Esophagus squamous epithelium (tissue), 4 donors: ENCODE measurements at regions not wholly inside any gene's neighbourhood (a gene's known extent, or its start where the extent isn't known, plus 50 kb on each side); places are given as distances from the start of the nearest gene placed in this dataset.
"Not testable (repeated sequence)": the region's sequence is repeated elsewhere in the genome, so short reads cannot be mapped to it uniquely, and the experiment has no call there.

Source experiments
- POLR2A ChIP-seq, 4 donors: fragments of 450-650 bp; IDR thresholded peaks; one replicate each; pipeline ENCODE4 v1.6.1; 2017; ENCODE audit warnings: antibody characterized with exemption in 4 of 4, mild to moderate bottlenecking in 4 of 4, moderate library complexity in 3 of 4
- TF ChIP-seq, protein P1 (sequence below), 6 experiments: fragments of 450-650 bp in 4 of 6; fragments of 200-600 bp in 2 of 6; sonication (generic) in 2 of 6; IDR thresholded peaks; one replicate each; pipeline ENCODE4 v1.5.1; 2016 to 2019; ENCODE audit warnings: antibody characterized with exemption in 6 of 6, mild to moderate bottlenecking in 4 of 6, moderate library complexity in 4 of 6

DNA sequence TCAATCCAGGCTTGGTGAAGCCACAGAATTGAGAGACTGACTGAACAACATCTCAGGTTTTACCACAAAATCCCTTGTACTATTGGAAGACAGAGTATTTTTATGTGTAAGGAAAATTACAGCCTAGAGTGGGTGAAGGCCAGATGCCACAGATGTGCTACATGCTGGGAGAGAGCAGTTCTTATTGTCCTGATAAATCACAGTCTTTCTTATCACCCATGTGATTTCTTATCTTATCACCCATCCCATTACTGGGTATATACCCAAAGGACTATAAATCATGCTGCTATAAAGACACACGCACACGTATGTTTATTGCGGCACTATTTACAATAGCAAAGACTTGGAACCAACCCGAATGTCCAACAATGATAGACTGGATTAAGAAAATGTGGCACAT, 1008.0 kb upstream of the DDX18 start:
- TF ChIP-seq, protein P1, sequence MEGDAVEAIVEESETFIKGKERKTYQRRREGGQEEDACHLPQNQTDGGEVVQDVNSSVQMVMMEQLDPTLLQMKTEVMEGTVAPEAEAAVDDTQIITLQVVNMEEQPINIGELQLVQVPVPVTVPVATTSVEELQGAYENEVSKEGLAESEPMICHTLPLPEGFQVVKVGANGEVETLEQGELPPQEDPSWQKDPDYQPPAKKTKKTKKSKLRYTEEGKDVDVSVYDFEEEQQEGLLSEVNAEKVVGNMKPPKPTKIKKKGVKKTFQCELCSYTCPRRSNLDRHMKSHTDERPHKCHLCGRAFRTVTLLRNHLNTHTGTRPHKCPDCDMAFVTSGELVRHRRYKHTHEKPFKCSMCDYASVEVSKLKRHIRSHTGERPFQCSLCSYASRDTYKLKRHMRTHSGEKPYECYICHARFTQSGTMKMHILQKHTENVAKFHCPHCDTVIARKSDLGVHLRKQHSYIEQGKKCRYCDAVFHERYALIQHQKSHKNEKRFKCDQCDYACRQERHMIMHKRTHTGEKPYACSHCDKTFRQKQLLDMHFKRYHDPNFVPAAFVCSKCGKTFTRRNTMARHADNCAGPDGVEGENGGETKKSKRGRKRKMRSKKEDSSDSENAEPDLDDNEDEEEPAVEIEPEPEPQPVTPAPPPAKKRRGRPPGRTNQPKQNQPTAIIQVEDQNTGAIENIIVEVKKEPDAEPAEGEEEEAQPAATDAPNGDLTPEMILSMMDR (IDR thresholded peaks at IDR 0.05) = not testable (repeated sequence)
- not testable (repeated sequence) for TF ChIP-seq POLR2A (IDR thresholded peaks at IDR 0.05)
